SU-DHL-6 (cell line): ENCODE measurements at regions not wholly inside any gene's neighbourhood (a gene's known extent, or its start where the extent isn't known, plus 50 kb on each side); places are given as distances from the start of the nearest gene placed in this dataset.

ENCODE experiments used
- H2AFZ ChIP-seq: fragments of 200-600 bp; sonication (generic); 2 replicates; pipeline ENCODE4 v1.6.1; 2014; ENCODE audit warnings: low read depth, mild to moderate bottlenecking, moderate library complexity, mixed read lengths, antibody characterized with exemption, low read length; ENCODE audit not compliant: severe bottlenecking
- H3F3A ChIP-seq: fragments of 200-600 bp; shearing (Covaris generic); 2 replicates; pipeline ENCODE4 v1.6.0; 2016; ENCODE audit warnings: antibody characterized with exemption, mild to moderate bottlenecking; ENCODE audit not compliant: insufficient read depth
- H3K27ac ChIP-seq: fragments of 200-600 bp; sonication (generic); 2 replicates; pipeline ENCODE4 v1.5.1; 2016; ENCODE audit warnings: low read depth, mild to moderate bottlenecking, low read length, moderate library complexity, mixed read lengths
- H3K27me3 ChIP-seq: fragments of 200-600 bp; sonication (generic), shearing (Covaris generic); 2 replicates; pipeline ENCODE4 v1.6.0; 2014; ENCODE audit warnings: mild to moderate bottlenecking, low read length
- H3K36me3 ChIP-seq: fragments of 200-600 bp; sonication (generic); 2 replicates; pipeline ENCODE4 v1.6.1; 2014; ENCODE audit warnings: mild to moderate bottlenecking, low read length, mixed read lengths
- H3K4me2 ChIP-seq: fragments of 300-600, 200-600 bp; shearing (Covaris generic), sonication (generic); 2 replicates; pipeline ENCODE4 v1.6.0; 2014; ENCODE audit warnings: low read length, low read depth, mild to moderate bottlenecking; ENCODE audit not compliant: poor library complexity, severe bottlenecking
- H3K4me3 ChIP-seq: fragments of 200-600 bp; sonication (generic); 2 replicates; pipeline ENCODE4 v1.5.1; 2014; ENCODE audit warnings: antibody characterized with exemption, low read length, mild to moderate bottlenecking, mixed read lengths; ENCODE audit not compliant: insufficient read depth, poor library complexity, severe bottlenecking
- H3K79me2 ChIP-seq: fragments of 200-600 bp; sonication (generic); 2 replicates; pipeline ENCODE4 v1.6.1; 2014; ENCODE audit warnings: mild to moderate bottlenecking, low read length, moderate library complexity; ENCODE audit not compliant: insufficient read depth
- H3K9ac ChIP-seq: fragments of 200-600 bp; sonication (generic); 2 replicates; pipeline ENCODE4 v1.7.0; 2014; ENCODE audit warnings: mild to moderate bottlenecking, low read length
- H3K9me2 ChIP-seq: fragments of 200-600 bp; sonication (generic); replicated peaks from 2 replicates; pipeline ENCODE4 v1.6.1; 2014; ENCODE audit warnings: low read length; ENCODE audit not compliant: insufficient read depth
- H3K9me3 ChIP-seq: fragments of 200-600 bp; sonication (generic); 2 replicates; pipeline ENCODE4 v1.6.1; 2014; ENCODE audit warnings: low read length, mixed read lengths; ENCODE audit not compliant: insufficient read depth
- H4K20me1 ChIP-seq: fragments of 200-600 bp; sonication (generic); 2 replicates; pipeline ENCODE4 v1.6.1; 2014; ENCODE audit warnings: low read depth, mild to moderate bottlenecking, antibody characterized with exemption, low read length, moderate library complexity, mixed read lengths
- EZH2phosphoT487 ChIP-seq: fragments of 200-600 bp; sonication (generic), shearing (Covaris generic); conservative IDR thresholded peaks from 2 replicates; pipeline ENCODE4 v1.6.1; 2018; ENCODE audit warnings: mild to moderate bottlenecking, antibody characterized with exemption, low read length, moderate library complexity, mixed read lengths
- TF ChIP-seq, protein P1 (sequence below): fragments of 200-600 bp; sonication (generic); IDR thresholded peaks from one replicate; pipeline ENCODE4 v1.5.1; 2017; ENCODE audit warnings: antibody characterized with exemption, mild to moderate bottlenecking, low read length, moderate library complexity; ENCODE audit not compliant: insufficient read depth, poor library complexity, severe bottlenecking

DNA sequence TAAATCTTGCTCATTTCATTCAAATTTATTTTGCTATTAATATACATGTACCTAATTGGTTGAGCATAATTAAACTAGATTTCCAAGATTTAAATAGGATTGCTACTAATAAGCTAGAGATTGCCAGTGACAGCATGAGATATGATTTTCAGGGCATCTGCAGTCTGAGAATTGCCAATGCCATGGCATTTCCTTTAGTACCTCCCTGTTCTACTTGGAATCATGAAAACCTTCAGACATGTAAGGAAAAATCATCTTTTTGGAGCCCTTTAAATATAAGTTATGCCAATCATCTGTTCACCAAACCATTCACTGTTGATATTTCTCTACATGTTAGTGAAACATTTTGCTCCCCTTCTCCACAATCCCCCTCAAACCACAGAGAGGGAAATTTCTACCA is 691.4 kb downstream of the DNAH5 start:
- H3K4me3 ChIP-seq = no peak overlapping the region
- no peaks in the 10 kb centered on the region for H3K79me2 ChIP-seq
- TF ChIP-seq EZH2phosphoT487 = no peak
- TF ChIP-seq, protein P1, sequence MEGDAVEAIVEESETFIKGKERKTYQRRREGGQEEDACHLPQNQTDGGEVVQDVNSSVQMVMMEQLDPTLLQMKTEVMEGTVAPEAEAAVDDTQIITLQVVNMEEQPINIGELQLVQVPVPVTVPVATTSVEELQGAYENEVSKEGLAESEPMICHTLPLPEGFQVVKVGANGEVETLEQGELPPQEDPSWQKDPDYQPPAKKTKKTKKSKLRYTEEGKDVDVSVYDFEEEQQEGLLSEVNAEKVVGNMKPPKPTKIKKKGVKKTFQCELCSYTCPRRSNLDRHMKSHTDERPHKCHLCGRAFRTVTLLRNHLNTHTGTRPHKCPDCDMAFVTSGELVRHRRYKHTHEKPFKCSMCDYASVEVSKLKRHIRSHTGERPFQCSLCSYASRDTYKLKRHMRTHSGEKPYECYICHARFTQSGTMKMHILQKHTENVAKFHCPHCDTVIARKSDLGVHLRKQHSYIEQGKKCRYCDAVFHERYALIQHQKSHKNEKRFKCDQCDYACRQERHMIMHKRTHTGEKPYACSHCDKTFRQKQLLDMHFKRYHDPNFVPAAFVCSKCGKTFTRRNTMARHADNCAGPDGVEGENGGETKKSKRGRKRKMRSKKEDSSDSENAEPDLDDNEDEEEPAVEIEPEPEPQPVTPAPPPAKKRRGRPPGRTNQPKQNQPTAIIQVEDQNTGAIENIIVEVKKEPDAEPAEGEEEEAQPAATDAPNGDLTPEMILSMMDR = no peak
- no peaks in the 10 kb centered on the region for H3K36me3 ChIP-seq
- H3K9ac ChIP-seq = no peak overlapping the region
- H3K27me3 ChIP-seq = no peaks in the 10 kb centered on the region
- no peak overlapping the region for H3K4me2 ChIP-seq
- no peaks in the 10 kb centered on the region for H3F3A ChIP-seq
- no peak overlapping the region for H3K27ac ChIP-seq
- H4K20me1 ChIP-seq = no peaks in the 10 kb centered on the region
- no peaks in the 10 kb centered on the region for H3K9me3 ChIP-seq
- H3K9me2 ChIP-seq = no peaks in the 10 kb centered on the region
- no peak overlapping the region for H2AFZ ChIP-seq

DNA sequence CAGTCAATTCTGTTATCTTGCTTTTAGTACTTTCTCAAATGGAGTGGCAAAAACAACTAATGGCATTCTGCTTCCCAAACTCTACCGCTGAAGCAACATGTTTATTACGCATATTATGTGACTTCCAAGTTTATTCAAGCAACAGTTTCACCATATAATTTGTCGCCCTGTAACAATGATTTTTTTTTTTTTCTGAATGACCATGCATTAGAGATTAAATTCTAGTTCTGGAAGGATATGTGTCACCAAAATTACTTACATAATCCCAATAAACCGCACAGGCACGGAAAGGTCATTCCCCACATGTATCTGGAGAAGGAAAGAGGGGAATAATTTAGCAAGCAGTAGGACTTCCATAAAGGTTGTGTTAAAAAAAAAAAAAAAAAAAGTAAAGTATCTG is 691.8 kb downstream of the DNAH5 start:
- Histone ChIP-seq H4K20me1 (no peaks in the 10 kb centered on the region), H2AFZ (no peak overlapping the region), H3K9me2 (no peaks in the 10 kb centered on the region), H3K9me3 (no peaks in the 10 kb centered on the region), H3K9ac (no peak overlapping the region), H3K79me2 (no peaks in the 10 kb centered on the region), H3K36me3 (no peaks in the 10 kb centered on the region), H3F3A (no peaks in the 10 kb centered on the region), H3K4me2 (no peak overlapping the region), H3K4me3 (no peak overlapping the region), H3K27me3 (no peaks in the 10 kb centered on the region), H3K27ac (no peak overlapping the region)
- TF ChIP-seq, protein P1 = no peak
- no peak for TF ChIP-seq EZH2phosphoT487

DNA sequence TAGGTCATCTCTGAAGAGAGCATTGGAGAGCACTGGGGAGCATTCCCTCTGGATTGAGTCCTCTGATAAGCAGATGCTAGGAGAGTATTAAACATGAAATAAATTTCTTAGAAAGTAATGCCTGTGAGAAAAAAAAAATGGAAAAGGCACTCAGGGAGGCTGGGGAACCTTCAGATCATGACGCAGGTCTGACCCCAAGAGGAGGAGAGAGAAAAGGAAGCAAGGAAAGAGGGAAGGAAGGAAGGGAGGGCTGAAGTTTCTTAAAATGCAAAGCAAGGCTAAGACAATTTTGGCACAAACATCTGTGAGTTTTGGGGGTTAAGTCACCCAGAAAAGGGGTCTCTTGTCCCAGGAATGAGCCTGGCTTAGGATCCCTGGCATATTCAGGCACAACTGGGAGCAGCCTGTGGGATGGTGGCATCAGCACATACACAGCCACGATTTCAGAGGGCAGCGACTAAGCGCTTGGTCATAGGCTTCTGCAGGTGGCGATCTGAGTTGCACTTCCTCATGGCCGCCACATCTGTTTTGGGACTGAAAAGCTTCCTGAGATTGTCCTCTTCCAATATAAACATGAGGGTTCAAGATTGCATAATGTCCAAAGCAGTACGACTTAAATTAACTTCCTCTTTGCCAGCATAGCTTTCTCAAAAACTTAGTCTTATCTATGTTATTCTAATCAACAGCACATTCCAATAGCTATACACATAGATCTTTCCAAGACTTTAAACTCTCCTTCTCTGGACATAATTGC is 692.7 kb downstream of the DNAH5 start:
- H3K9ac ChIP-seq = no peak overlapping the region
- H3K9me2 ChIP-seq = no peaks in the 10 kb centered on the region
- no peak overlapping the region for H2AFZ ChIP-seq
- H3K36me3 ChIP-seq = no peaks in the 10 kb centered on the region
- no peak overlapping the region for H3K4me2 ChIP-seq
- no peaks in the 10 kb centered on the region for H4K20me1 ChIP-seq
- H3K4me3 ChIP-seq = no peak overlapping the region
- H3K9me3 ChIP-seq = no peaks in the 10 kb centered on the region
- no peak for TF ChIP-seq EZH2phosphoT487
- TF ChIP-seq, protein P1 = no peak
- no peak overlapping the region for H3K27ac ChIP-seq
- no peaks in the 10 kb centered on the region for H3K27me3 ChIP-seq
- H3F3A ChIP-seq = no peaks in the 10 kb centered on the region
- H3K79me2 ChIP-seq = no peaks in the 10 kb centered on the region
